ENCODE measurements at regions not wholly inside any gene's neighbourhood (a gene's known extent, or its start where the extent isn't known, plus 50 kb on each side); places are given as distances from the start of the nearest gene placed in this dataset.

- ChIA-PET CTCF (interaction anchor here (0.8 kb wide), 1 partner anchor 205 kb away, joined by 3 read pairs; no protein-coding TSS in a partner anchor), POLR2A (interaction anchor here (0.6 kb wide), 1 partner anchor 13 kb away, joined by 3 read pairs; no protein-coding TSS in a partner anchor)
- intact Hi-C loops (cut with micrococcal nuclease): no loop called here
- Mint-ChIP-seq H3K36me3 (ENCODE audit: insufficient read depth, unreplicated experiment) (no peaks in the 10 kb centered on the region), H3K4me3 (ENCODE audit: unreplicated experiment) (no peak overlapping the region), H3K27ac (ENCODE audit: low read depth, unreplicated experiment) (no peak overlapping the region), H3K4me1 (ENCODE audit: insufficient read depth, unreplicated experiment) (no peaks in the 10 kb centered on the region), H3K9me3 (ENCODE audit: unreplicated experiment) (peaks cover 12% of the 10 kb centered on the region), H3K27me3 (ENCODE audit: insufficient read depth, unreplicated experiment) (peaks cover 12% of the 10 kb centered on the region)
- no TSS peak for BruUV-seq (replicated peaks)
- TF ChIP-seq CTCF (IDR thresholded peaks at IDR 0.05; ENCODE audit: unreplicated experiment): no peak
- DNase-seq (ENCODE audit: unreplicated experiment): no peak
These were observed 104.6 kb upstream of the GPBP1 start for GRCh38 chr5:57069115-57069835.

GRCh38 chr5:57072218-57072892 lies 101.5 kb upstream of the GPBP1 start:
- intact Hi-C loops (cut with micrococcal nuclease): no loop called here

GRCh38 chr5:57082441-57083067 lies 91.3 kb upstream of the GPBP1 start:
- Mint-ChIP-seq H3K4me3 (ENCODE audit: unreplicated experiment) (no peak overlapping the region), H3K27me3 (ENCODE audit: insufficient read depth, unreplicated experiment) (no peaks in the 10 kb centered on the region), H3K36me3 (ENCODE audit: insufficient read depth, unreplicated experiment) (no peaks in the 10 kb centered on the region), H3K4me1 (ENCODE audit: insufficient read depth, unreplicated experiment) (no peaks in the 10 kb centered on the region), H3K9me3 (ENCODE audit: unreplicated experiment) (no peaks in the 10 kb centered on the region), H3K27ac (ENCODE audit: low read depth, unreplicated experiment) (no peak overlapping the region)
- CTCF ChIA-PET: interaction anchor here (0.5 to 3.5 kb wide), 19 partner anchors 9 to 668 kb away, joined by 3 to 22 read pairs (median 4); partner anchors contain the start of gene SETD9
- no TSS peak for BruUV-seq (replicated peaks)
- DNase-seq (ENCODE audit: unreplicated experiment): peak; percentile 42
- intact Hi-C loops (cut with micrococcal nuclease): loop anchor here (1.0 to 2.0 kb wide), 3 partner anchors 130 to 181 kb away; partner anchors contain the start of gene MIER3
- POLR2A ChIA-PET: interaction anchor here (0.8 to 1.8 kb wide), 2 partner anchors 172 kb away, joined by 3 to 7 read pairs; no protein-coding TSS in a partner anchor
- TF ChIP-seq CTCF (IDR thresholded peaks at IDR 0.05; ENCODE audit: unreplicated experiment): peak; percentile 44

More at GRCh38 chr5:57072218-57072892, 101.5 kb upstream of the GPBP1 start:
- DNase-seq (ENCODE audit: unreplicated experiment): no peak
- POLR2A ChIA-PET: interaction anchor here (1.8 kb wide), 1 partner anchor 23 kb away, joined by 7 read pairs; no protein-coding TSS in a partner anchor
- CTCF ChIA-PET: interaction anchor here (0.9 kb wide), 1 partner anchor 170 kb away, joined by 3 read pairs; no protein-coding TSS in a partner anchor
- Mint-ChIP-seq H3K27me3 (ENCODE audit: insufficient read depth, unreplicated experiment) (peaks cover 12% of the 10 kb centered on the region), H3K9me3 (ENCODE audit: unreplicated experiment) (peaks cover 5% of the 10 kb centered on the region), H3K27ac (ENCODE audit: low read depth, unreplicated experiment) (no peak overlapping the region), H3K36me3 (ENCODE audit: insufficient read depth, unreplicated experiment) (no peaks in the 10 kb centered on the region), H3K4me3 (ENCODE audit: unreplicated experiment) (no peak overlapping the region), H3K4me1 (ENCODE audit: insufficient read depth, unreplicated experiment) (no peaks in the 10 kb centered on the region)
- TF ChIP-seq CTCF (IDR thresholded peaks at IDR 0.05; ENCODE audit: unreplicated experiment): no peak
- BruUV-seq (replicated peaks): no TSS peak
